Inflammatory macrophage treated with lipopolysaccharide for 1 hour (primary cell): ENCODE measurements at regions not wholly inside any gene's neighbourhood (a gene's known extent, or its start where the extent isn't known, plus 50 kb on each side); places are given as distances from the start of the nearest gene placed in this dataset.
"Not testable (repeated sequence)": the region's sequence is repeated elsewhere in the genome, so short reads cannot be mapped to it uniquely, and the experiment has no call there.

Experiments used
- DNase-seq, 2 donors: peaks; one replicate each; pipeline ENCODE4 v3.0.0-alpha.2; 2020 to 2022

DNA sequence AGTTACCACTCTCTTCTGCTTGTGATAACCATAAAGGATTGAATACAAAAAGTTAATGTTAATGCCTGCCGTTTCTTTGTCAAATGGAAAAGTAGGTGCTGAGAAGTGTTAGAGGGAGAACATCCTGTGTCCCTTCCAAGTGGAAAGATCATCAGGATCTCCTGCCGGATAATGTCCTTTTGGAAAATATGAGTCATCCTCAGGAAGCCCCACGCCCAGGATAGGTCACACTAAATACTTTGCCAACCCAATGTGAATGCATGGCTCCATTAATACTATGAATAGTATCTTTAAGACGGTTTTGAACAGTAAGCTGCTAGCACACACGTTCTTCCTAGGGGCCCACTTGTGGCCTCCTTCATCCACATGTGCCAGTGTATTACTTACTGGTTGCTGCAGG, 279.5 kb downstream of the ZNF326 start:
- DNase-seq = no peak

DNA sequence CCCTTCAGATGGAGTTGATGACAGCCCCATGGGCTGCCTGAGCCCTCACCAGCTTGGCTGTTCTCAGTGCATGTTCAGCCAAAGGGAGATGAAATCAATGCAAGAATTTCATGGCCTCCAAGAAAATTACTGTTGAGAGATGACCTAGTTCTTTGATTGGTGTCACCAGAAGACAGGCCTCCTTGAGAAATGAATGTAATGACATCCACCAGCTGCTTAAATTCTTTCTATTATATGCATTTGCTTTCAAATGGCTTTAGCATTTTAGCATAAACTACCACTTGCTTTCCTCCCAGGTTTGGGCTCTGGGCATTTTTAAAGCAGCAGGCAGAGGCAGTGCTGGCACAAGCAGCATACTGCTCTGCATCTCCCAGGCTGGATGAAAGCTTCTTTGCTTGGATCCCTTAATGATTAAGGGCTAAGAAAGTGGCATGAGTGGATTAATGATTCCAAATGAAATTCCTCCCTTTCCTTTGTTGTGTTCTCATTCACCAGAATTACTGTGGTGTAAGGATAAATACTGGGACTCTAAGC, 278.4 kb downstream of the ZNF326 start:
- no peak for DNase-seq

DNA sequence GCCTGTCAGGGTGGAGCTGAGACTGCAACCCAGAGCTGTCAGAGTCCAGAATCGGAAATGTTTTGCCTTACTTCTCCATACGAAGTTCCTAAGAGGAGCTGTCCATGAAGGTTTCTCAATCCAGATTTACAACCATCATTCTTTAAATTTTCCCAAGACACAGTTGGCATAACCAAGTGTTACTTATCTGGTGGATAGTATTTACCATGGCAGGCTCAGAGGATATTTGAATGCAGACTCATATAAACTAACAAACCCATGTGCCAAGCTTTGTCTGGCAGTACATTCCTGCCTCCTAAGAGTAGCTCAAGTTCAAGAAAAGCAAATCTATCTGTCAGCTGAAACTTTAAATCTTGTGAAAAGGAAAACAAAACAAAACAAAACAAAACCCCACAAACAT, 267.9 kb downstream of the ZNF326 start:
- no peak for DNase-seq

- no peak for DNase-seq
Measured at GRCh38 chr1:90262286-90262685, 267.4 kb downstream of the ZNF326 start.

DNA sequence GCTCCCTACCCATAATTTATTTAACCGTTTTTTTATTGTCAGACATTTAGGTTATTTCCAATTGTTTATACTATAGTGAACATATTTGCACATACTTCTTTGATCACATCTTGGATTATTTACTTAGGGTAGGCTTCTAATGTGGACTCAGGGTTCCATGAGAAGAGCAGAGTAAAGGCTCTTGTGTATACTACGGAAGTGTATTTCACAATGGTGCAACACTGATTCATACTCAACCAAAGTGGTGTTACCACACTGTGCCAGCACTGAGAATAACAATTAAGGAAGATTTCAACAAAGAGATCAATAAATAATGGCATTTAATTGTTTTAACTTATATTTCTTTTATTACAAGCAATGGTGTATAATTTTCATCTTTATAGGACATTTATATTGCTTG, 251.2 kb downstream of the ZNF326 start:
- no peak for DNase-seq

DNA sequence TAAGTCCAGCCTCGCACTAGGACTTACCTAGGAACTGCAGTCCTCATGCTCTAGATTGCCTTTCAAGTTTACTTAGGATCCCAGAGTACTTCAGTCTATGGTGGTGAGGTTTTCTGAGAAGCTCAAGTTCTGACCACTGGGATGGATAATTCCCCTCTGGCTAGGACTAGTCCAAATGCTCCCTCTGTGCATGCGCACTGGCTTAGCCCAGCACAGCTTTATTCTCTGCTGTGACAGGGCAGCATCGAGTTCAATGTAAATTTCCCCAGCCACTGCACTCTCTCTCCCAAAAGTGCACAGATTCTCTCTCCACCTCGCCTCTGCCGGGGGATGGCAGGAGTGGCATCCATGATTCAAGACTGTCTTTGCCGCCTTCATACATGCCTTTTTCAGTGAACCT, 241.6 kb downstream of the ZNF326 start:
- no peak for DNase-seq

DNA sequence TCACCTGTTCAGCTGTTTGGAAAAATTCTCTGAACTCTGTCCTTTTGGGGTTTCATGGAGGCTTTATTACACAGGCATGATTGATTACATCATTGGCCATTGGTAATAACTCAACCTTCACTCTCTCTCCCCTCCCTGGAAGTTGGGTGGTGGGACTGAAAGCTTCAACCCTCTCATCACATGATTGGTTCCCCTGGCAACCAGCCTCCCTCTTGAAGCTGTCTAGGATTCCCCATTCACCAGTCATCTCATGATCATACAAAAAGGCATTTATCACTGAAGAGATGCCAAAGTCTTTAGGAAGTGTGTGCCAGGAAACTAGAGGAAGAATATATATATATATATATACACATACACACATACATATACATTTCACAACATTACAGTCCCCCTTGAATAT, 228.5 kb downstream of the ZNF326 start:
- no peak for DNase-seq

DNA sequence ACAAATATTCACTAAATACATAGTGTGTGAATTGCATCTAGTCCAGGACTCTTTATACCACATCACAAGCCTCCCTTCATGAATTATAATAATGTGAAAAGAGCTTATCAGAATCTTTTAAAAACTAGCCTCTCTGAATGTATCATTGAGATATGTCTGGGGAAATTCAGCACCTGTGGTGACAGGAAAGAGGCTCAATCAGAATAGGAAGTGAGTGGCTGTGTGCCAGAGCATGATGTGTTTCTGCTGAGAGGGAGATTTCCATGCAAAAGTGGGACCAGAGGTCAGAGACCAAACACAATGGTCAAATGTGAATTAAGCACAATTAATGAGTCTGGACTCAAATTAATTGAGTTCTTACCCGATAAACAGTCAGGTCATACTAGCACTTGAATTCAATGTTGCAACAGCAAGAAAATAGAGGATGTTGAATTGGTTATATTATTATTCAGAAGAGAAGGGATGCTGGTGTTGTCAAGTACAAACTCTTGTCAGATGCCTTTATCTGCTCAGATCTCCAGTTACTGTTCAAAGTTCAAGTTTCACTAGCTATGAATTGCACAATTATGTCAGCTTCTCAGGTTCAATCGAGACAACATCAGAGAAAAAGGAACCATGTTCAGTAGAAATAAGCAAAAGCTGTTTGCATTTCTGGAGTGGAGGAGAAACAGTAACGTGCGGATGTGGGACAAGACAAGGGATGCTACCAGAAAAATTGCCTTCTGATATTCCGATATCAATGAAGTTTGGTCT, 226.2 kb downstream of the ZNF326 start:
- DNase-seq = no peak

- no peak for DNase-seq
Measured at GRCh38 chr1:90220496-90220895, 225.6 kb downstream of the ZNF326 start.

GRCh38 chr1:90219166-90219871, 224.4 kb downstream of the ZNF326 start:
- DNase-seq = not testable (repeated sequence)

DNA sequence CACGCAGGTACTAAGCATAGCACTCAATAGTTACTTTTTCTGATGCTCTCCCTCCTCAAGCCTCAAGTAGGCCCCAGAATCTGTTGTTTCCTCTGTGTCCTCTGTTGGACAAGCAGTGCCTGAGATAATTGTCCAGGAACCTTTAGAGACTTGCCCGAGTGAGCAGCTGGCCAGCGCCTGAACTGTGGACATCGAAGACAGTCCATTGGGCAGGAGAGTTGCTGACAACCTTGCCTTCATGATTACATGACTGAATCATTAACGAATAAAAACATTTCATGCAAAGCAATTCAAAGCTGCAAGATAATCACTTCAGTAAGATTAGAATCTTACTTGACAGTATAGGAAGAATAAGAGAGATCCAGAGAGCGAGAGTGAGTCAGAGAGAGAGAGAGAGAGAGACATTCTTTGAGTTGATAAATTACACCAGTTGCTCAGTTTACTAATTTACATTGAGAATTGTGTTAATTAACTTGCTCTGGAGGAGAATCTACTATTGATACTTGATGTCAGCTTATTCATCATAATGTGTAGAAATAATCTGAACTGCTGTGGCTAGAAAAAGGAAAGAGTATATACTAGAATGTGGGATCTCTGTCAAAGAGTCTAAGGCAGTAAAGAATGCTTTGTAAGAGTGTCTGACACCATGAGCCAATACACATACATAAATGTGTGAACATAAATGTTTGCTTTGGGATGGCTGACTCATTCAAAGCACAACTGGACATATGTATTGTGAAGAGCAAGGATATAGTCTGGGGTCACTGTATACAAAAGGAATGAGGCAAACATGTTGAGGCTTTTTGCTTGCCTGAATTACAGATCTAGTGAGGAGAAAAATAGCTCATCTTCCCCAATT, 216.0 kb downstream of the ZNF326 start:
- DNase-seq = no peak

- no peak for DNase-seq
Measured at GRCh38 chr1:90208949-90209348, 214.0 kb downstream of the ZNF326 start.

DNA sequence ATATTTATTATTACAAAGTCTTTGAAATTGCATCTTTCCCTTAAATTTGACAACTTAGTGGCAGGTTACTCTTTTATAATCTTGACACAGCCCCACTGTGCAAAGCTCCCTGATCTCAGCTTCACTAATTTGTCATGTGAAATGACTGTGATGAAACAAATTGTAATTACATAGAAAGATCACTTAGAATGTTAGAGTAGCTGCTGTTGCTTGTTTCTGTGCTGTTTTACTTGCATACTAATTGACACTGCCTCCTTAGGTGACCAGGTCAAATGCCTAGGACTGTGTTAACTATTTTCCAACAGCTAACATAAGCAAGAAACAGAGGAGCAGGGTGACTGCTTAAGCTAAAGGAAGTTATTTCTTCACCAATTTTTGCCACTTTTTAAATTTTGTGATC, 211.3 kb downstream of the ZNF326 start:
- no peak for DNase-seq

- no peak for DNase-seq
Measured at GRCh38 chr1:90204780-90205179, 209.9 kb downstream of the ZNF326 start.

DNA sequence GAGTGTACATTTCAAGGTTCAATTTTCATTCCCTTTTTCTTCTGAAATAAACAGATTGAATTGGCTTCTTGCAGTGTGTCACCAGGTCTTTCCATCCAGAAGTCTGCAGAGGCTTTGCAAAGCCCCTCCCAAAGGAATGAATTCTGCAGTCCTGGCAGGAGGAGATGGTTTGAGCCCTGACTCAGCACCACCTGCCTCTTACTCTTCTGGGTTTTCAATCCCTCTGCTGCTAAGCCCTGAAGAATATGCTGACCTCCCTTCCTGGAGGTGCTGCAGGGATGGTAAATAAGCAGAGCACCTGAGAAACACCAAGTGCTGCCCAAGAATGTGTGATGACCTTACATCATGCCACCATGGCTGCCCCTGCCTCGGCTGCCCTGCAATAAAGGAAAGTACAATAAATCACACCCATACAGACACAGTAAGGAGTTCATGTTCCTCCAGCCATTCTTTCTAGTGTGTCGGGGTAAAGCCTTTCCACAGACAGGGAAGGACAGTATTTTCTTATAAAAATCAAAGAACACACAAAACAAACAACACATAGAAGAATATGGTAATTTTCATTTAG, 209.2 kb downstream of the ZNF326 start:
- DNase-seq = no peak

DNA sequence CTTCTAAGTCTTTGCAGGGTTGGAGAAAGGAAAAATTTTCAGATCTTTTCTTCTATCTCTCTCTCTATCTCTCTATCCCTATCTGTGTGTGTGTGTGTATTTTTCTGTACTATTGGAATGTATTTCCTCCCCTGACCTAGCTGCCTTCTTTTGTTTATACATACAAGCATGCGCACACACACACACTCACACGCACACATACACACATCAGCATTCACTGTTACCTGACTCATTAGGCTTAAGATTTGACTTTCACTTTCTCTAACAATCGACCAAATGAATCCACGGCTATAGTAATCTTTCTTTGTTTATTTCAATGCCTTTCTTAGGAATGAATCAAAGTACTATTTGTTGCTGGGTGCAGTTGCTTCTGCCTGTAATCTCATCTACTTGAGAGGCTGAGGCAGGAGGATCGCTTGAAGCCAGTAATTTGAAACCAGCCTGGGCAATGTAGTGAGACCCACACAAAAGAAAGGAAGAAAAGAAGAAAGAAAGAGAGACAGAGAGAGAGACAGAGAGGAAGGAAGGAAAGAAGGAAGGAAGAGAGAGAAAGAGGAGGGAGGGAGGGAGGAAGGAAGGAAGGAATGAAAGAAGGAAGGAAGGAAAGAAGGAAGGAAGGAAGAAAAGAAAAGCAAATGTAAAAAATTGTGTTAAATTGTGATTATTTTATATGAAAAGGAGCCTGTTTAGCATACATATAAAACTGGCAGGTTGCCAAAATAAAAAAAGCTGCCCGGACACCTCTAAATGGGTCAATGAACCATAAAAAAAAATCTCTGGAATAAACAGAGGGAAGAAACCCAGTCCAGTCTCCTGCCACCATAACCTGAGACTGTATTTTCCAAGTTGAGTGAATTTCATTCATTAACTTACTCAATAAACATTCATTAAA, 206.8 kb downstream of the ZNF326 start:
- no peak for DNase-seq

DNA sequence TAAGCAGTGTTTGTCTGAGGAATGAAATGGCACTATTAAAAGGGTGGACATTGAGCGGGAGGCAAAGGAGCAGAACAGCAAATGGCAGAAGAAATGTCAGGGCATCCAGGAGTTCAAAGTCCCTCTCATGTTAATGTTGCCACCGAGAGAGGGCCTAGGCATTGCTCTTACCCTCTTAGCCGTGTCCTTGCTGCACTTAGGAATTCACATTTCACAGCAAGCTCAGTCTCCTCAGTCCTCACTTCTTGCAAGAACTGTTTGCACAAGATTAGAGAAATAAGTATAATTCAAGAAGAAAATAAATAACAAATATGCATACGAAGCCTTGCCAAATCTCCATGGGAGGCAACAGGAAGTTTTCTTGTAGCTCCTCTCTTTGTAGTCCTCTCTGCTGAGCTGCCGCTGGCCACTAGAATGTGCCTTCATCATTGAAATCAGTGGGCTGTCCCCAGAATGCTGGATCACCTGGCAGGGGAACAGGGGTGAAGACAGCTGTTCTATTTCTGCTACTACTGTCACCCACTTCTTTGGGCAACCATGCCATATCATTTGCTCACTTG, 205.8 kb downstream of the ZNF326 start:
- DNase-seq = no peak

DNA sequence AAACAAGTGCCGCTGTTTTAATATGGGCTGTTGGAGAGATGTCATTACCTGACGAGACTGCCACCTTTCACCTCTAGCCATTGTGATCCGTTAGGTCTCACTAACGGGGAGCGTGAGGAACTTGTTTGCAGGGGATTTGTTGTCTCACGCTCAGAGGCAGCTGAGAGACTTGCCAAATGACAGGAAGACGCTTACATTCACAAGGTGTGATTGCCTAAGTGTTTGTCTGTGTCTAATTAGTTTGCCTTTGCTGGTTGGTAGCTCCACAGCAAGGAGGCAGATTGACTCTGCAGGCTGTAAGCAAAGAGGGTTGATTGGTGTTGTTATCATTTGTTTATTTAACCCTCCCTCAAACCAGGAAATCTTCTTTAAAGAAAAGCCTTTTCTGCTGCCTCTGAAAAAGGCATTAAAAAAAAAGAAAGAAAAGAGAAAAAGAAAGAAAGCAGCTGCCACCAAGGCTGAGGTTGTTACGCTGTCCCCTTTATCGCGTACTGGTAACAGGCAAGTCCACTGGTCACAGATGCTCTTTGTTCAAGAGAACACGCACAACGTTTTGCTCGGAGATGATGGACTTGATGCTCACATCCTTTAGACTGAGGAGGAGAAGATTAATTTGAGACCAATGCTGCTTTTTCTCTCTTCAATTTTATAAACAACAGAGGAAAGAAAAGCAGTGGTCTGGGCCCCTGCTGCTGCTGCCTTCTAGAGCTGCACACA, 203.9 kb downstream of the ZNF326 start:
- no peak for DNase-seq

DNA sequence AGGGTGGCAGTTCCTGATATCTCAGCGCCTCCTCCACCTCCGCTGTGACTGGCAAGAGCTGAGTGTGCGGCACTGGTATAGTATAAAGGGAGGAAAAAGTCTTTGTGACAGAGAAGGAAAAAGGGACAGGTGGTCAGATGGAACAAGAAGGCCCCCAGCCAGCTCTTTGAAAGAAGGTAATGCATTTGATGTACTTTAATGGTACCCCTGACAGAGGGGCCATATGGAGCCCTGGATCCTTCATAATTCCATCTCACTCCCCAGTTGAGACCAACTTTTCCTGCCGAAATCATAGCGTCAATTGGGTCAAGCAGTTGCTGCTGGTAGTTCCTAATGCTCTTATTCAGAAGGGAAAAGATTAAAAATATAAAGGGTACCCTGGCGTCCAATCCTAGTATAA, 198.2 kb downstream of the ZNF326 start:
- DNase-seq = no peak

GRCh38 chr1:90192408-90192807, 197.5 kb downstream of the ZNF326 start:
- DNase-seq = no peak

GRCh38 chr1:90190523-90190922, 195.6 kb downstream of the ZNF326 start:
- no peak for DNase-seq
